ENCODE measurements at regions not wholly inside any gene's neighbourhood (a gene's known extent, or its start where the extent isn't known, plus 50 kb on each side); places are given as distances from the start of the nearest gene placed in this dataset.

DNA sequence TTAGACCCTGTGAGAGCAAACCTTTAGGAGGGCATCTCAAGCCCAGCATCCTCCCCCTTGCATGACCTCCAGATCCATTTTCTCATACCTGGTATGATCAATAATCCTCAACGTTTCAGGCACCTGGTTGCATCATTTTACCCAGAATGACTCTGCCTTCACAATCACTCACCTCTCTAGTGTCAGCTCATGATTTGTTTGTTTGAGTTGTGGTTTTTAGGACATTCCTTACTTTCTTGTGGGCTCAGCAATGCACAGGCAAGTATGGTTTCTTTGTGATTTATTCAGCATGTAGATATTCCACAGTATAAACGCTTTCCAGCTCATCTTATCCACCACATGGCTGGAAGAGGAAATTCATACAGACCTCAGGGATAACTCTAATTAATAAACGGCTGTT lies 93.6 kb upstream of the CPEB2 start:
- no peak for TF ChIP-seq CTCF (IDR thresholded peaks at IDR 0.05; ENCODE audit: low read depth, low read length, poor library complexity, severe bottlenecking)
- TF ChIP-seq EZH2phosphoT487 (IDR thresholded peaks at IDR 0.05; ENCODE audit: borderline replicate concordance, low read length) = no peak

All from DOHH2 (cell line).